Fibroblast of the conjunctiva (primary cell): ENCODE measurements at regions not wholly inside any gene's neighbourhood (a gene's known extent, or its start where the extent isn't known, plus 50 kb on each side); places are given as distances from the start of the nearest gene placed in this dataset.

Source experiments
- DNase-seq: peaks from one replicate; pipeline ENCODE4 v3.0.0-alpha.2; 2010; ENCODE audit warnings: low read depth

DNA sequence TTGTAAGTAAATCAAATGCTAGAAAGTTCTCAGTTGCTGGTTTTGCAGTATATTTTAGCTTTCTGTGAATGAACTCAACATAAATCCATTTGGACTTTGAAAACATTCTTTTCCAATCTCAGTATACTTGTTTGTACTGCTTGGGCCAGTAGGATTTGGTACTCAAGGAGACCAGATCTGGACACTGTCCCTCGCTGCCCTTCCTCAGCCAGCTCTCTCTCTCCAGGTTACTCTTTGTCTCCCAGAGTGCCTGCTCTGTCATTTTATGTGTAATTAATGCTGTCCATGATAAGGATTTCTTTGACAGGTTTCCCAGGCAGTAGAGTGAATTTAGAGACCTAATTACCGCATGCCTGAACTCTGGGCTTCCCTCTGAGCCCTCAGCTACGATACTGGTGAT is 344.6 kb upstream of the SGCD start:
- DNase-seq: no peak

DNA sequence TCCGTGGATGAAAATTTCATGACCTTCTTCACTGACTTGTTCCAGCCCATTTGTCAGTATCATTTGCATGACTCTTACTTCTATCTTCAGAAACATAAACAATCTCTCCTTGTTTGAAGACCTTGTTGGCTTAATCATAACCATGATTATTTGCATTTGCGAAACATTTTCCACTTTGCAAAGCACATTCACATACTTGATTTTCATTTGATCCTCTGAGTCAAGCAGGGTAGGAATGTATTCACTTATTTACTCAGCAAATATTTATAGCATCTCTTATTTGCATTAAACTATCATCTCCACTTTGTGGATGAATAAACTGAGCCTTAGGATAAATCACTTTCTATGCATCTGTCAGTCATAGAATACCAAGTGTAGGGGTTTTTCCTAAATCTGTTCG is 343.0 kb upstream of the SGCD start:
- DNase-seq: no peak

DNA sequence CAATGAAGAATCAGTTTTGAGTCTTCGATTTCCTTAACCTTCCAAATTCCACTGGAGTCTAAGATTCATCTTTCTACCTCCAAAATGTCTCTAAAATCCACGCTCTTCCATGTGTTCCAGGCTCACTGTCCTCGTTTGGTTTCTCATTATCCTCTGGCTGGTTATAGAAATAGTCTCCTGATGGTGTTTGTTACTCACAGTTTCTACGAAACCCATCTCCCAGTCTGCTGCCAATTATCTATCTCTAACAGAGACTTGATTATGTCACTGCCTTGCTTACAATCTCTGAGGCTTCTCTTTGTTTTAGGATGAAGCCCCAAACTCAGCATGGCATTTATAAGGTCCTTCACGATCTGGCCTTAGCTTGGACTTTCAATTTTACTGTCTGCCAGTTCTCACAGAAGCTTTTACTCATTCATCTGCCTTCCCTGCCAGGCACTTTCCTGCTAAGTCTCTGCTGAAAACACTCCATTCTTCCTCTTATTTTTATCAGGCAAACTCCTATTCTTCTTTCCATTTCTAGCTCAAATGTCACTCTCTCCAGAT is 339.6 kb upstream of the SGCD start:
- no peak for DNase-seq

DNA sequence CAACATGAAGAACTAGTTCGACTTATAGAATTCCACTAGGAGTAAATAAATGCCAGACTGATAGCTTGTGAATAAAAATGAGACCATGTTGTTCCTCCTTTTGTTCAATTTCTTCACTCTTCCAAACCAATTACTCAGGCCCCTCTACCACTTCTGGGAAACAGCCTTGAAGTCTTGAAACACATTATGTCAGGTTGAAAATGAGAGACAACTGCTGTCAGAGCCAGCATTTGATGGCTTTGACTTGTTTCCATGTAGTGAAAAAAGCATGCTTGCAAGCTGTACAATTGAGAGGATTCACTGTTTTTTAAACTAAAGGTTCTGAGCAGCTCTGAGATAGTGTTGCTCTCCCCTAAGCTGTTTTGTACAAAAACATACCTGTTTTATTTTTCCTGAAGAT is 337.1 kb upstream of the SGCD start:
- DNase-seq: no peak

DNA sequence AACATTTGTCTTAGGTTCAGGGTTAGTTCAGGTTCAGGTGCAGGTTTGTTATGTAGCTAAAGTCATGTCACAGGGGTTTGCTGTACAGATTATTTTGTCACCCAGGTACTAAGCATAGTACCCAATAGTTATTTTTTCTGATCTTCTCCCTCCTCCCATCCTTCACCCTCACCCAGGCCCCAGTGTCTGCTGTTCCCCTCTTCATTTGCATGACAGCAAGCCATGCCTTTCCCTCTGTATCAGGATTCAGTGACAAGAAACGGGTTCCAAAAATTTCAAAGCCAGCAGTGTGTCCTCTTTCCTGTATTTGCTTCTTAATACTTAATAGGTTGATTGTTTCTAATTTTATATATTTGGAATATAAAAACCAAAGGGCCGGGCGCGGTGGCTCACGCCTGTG is 330.8 kb upstream of the SGCD start:
- DNase-seq: no peak

DNA sequence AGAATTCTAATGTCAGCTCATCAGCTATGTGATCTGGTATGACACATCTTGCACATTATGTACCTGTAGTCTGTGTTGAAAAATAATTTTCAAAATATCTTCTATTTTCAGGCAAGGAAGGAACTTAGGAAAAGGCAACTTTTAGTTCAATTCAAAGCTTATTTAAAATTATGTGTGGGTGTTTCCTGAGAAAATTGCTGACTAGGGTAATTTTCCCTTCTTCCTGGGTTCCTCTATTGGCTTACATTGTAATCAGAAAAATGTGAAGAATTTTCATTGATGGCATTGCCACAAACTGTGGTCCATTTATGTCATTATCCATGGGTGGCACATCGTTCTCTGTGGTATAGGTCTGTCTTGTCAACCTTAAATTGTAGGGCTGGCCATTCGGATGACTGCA is 328.7 kb upstream of the SGCD start:
- DNase-seq: no peak

DNA sequence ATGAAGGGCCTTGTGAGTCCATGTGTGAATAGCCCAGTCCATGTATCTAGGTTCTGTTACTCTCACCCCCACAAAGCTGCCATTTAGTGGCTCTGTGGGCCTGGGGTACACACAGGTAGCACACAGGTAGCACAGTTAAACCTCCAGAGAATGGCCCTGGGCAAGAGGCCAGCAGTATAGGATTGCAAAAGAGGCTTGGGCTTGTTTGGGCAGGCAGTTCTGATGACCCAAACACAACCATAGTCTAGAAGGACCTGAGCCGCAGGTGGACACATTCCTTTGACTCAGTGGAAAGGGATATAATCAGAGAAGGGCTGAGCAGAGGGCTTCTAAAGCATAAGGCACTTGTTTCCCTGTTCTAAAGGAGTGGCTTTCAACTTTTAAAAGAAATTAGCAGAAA is 326.8 kb upstream of the SGCD start:
- no peak for DNase-seq

DNA sequence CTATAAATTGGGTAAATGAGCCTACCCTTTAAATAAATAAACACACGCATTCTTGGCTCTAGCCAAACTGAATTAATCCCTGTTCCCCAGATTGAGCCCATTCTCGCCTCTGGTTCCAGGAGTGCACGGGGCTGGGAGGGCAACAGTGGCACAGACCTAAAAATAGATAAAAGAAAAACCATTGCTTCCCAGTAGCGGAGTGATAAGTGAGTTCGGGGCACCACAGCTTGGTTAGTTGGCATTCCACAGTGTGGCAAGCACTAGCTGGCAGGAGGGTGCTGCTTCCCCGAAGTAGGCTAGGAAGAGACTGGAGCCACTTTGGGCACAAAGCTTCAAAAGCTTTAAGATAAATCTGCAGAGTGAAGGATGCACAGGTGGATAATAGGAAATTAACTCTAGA is 322.2 kb upstream of the SGCD start:
- no peak for DNase-seq

DNA sequence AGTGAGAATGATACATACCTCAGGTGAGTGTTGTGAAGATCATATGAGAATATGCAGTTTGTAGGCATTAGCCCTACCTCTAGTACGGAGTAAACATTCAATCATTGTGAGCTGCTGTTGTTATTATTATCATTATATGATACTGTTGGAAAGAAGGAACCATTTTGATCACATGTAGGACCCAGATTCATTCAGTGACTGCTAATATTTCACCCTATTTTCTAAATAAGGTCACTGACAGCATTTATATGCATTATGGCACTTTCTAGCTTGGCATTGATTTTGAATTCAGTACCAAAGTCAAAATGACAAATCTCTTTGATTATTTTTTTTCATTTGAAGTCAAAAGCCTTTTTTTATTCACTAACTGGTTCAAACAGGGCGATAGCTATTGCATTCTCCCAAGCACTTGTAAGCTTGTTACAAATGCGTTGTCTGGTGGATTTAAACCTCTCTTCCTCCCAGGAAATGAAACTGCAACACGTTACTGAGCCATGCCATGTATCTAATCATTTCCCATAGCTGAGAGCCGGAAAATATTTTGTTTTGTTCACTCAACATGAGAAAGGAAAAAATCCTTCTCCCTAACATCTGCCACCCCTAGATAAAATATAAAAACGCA is 320.8 kb upstream of the SGCD start:
- DNase-seq: no peak

DNA sequence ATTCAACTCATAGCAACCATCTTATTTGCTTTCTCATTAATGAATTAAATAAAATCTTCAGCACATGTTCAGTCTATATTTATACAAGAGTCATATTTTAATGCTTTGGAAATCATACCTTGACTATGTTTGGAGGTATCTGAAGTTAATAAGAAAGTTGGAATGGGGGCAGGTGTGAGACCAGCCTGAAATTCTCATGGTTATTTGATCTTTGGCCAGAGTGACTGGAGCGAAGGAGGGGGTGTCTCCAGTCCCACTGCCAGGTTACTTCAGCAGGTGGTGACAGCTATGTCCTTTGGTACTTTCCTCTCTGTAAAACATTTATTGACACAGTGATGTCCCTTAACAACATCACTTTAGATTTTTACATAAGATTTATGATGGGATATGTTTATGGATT is 318.1 kb upstream of the SGCD start:
- no peak for DNase-seq

DNA sequence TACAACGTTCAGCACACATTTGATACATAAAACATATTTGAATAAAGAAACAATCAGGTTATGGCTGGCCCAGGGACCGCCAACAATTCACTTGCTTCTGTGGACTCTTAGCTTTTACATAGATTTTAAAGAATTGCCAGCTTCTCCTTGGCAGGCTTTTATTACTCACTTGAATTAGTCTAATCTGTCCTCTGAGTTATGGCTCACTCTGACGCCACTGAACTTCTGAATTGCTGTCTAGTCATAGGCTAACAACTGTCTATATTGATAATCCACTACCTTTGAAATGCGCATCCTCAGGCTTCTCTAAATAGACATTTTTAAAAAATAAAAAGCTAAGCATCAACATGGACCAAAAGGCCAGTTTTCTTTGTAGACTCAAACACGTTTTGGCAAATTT is 317.4 kb upstream of the SGCD start:
- no peak for DNase-seq

DNA sequence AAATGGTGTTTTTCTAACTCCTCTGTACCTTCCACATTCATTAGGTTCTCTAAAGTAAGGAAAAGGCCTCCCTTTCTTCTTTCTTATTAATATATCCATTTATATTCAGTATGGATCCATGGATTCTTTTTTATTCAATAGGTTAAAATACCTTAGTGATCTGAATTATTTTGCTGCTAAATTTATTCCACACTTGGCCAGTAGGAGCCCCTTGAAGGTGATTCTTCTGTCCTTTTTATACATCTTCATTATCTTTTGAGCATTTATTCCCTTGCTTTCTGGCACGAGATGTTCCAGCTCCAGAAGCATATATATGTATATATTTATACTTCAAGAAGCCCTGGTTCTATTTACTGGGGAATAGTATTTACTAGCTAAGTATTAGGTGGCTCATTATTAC is 311.8 kb upstream of the SGCD start:
- no peak for DNase-seq

DNA sequence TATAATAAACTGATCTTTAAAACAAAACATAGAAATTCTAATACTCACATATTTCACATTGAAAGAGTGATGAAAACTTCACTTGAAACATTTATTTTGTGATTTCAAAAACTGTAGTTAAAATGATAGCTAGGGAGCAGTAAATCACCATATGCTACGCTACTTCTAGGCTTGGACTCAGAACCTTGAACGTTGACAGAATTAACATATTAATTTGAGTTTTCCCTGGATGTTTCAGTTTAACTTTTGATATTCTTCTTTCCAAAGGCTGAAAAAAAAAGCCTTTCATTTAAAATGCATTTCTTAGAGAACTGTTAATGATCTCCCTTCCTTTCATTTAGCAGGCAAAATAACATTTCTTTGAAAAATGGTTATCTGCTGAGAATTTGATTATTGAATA is 307.8 kb upstream of the SGCD start:
- DNase-seq: no peak

DNA sequence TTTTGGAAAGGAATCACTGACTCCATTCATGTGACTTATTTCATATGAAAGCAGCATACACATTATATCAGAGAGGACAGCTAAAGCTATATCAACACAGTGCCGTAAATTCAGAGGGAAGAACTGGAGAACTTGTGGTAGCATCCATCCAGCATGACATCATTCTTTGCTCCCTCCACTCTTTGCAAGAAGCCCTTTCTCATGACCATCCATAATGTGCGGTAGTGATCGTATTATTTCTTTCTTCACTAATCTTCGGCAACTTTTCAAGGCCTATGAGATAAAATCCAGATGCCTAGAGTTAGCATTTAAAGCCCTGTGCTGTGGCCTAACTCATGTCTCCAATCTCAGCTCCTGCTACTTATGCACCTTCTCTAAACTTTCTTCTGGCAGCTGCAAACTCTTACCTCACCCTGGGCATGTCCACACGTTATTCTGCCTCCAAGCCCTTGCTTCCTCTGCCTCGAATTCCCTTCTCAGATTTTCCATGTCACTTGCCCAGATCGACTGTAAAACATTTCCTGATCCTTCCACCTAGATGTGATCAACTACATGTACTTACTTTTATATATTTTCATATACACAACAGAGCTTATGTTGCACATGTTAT is 307.3 kb upstream of the SGCD start:
- DNase-seq: no peak

DNA sequence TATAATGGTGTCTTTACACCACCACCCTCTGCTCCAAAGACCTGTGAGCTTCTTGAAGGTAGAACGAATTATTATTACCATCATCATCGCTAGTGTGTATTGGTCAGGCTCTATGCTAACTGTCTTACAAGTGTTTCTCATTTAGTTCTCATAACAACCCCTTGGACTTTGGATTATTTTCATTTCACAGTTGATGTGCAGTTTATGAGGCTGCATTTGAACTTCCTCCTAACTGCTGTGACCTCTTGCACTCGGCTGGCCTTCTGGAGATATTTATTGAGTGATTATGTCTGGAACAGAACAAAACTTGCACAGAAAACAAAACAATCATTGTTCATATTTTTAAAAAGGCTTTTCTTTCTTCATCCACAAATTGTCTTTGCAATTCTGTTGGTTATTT is 306.3 kb upstream of the SGCD start:
- DNase-seq: no peak

DNA sequence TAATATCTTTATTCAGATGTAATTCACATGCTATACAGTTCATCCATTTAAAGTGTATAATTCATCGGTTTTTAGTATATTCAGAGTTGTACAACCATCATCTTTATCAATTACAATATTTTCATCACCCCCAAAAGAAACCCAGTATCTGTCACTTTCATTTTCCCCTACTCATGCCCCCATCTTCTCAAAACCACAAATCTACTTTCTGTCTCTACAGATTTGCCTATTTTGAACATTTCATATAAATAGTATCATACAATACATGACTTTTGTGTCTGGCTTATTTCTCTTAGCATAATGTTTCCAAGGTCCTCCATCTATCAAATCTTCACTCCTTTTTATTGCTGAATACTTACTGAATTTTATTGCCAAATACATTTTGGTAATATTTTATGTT is 305.1 kb upstream of the SGCD start:
- no peak for DNase-seq

DNA sequence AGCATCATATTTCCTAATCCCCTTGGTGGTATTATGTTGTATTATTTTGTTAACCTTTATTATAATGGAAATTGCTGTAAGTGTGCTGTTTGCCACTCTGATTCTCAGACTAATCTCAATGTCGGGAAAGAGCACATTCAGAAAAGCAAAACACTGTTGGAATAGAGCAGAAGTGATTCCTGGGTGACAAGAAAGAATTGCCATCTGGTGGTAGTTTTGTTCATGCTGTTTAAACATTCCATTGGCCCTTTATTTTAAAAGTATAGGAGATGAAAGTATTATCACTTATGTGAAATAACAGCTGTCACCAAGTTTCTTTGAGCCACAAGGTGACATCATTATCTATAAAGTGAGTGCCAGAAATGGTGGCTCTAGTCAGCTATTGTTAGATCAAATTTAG is 301.3 kb upstream of the SGCD start:
- no peak for DNase-seq

DNA sequence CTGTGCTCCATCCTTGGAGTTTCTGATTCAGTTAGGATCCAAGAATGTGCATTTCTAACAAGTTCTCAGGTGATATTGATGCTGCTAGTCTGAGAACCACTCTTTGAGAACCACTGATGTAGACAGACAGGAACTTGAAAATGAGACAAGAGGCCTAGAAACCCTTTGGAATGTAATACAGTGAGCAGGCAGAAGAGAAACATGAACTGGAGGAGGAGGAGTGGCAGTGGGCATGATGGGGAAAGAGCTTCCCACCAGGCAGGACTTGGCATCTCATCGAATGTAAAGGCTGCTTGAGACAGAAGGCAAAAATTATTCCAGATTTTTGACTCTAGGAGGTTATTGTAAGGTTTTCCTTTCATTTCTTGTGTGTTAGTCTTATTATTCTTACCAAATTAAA is 295.8 kb upstream of the SGCD start:
- DNase-seq: no peak

DNA sequence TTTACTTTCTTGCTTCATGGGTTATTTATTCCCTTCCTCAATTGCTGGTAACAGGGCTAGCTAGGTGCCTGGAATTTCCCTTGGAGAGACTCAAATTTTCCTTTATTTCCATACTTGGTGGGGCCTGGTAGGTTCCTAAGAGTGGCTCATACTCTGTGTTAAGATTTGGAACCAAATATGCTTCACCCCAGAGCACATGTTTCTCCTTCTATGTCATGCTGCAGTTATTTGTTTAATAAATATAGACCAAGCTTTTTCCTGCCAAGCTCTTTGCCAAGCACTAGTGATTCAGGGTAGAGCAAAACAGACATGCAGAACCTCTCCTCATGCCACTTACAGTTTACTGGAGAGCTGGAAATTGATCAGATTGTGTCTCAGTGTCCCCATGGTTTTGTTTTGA is 290.3 kb upstream of the SGCD start:
- no peak for DNase-seq

DNA sequence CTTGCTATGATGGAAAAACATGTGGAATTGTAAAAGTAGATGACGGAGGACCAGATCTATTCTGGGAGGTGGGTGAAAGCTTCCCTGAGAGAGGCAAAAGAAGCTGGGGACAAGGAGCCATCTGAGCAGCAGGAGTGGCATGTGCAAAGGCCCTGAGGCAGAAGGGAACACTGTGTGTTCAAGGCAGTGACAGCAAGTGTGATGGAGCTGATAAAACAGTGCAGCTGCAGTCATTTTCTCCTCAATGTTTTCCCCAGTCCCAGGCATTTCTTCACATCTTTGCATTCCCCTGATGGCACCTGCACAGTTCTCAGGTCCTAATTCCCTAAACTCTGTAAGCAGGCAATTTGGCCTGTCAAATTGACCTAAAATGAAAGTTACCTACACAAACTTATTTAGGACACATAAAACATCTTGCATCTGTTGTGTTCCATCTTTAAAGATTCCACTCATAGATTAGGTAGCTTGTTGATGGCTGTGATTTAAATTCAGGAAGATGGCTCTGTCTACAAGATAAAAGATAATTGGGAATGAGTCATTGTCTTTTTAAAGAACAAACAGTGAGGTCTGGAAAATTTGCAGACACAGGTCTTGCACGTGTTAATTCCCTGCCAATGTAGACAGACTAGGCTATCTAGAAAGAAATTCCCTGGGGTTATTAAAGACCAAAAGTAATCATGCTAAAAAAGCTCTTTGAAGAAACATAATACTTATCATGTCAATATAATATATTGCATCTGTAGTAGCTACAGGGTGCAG is 289.6 kb upstream of the SGCD start:
- DNase-seq: no peak

DNA sequence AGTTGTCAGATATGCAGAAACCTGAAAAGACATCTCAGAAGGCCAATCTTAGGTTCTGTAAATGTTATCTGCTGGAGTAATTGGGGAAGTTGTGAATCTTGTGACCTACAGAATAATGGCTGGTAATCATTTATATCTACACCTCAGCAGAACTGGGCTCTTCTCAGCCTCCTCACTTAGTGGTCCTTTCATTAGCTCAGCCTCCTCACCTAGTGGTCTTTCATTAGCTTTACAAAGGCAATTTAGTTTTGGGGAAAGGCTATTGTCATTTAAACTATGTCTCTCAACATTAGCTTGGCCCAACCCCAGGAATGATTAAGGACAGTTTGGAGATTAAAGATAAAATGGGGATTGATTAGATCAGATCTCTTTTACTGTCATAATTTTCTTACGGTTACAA is 284.2 kb upstream of the SGCD start:
- DNase-seq: no peak

DNA sequence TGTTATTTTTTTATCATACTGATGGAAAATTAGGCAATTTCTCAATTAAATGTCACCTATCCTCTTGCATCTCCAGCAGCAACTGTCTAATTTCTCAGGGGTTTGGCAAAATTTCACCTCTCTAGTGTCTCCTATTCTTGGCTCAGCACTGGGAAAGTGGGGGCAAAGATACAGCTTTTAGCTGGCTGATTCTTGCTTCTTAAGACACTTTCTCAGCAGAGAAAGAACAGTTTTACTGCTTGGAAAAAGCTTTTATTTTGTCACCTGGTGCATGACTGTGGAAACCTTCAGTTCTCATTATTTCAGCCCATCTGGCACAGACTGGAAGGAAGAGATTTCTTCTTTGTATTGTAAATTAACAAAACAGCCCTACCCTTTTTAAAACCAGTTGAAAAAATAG is 283.6 kb upstream of the SGCD start:
- DNase-seq: no peak

DNA sequence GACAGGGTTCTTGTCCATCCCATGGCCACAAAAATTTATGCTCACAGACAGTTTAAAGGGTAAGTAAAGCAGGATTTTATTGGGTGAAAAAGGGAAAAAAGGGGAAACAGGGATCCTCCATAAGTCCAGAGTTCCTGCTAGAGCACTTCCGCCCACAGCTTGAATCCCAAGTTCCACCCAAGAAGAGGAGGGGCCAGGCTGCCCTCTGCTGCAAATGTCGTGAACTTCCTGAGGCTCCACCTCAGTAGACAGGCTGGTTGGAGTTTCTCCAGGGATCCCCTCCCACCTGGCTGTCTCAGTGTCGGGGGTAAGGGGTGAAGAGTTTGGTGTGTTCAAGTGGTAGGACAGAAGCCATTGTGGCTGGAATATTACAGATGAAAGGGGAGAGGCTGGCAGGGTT is 275.0 kb upstream of the SGCD start:
- no peak for DNase-seq

DNA sequence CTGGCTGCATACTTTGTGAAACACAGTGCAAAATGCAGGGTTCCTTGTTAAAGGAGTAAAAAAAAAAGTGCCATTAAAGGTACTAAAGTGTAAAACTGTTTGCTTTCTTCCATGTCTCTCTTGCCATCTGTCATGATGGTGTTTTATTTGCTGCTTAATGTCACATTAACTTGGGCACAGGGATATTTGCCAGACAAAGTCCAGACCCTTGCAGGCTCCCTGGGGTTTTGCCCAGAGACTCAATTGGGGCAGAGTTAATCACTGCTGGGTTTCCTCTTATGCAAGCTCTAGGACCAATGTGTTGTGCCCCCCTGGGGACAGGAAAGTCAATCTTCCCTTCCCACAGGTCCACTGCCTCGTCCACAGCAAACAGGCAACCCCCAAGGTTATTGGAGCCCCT is 274.3 kb upstream of the SGCD start:
- no peak for DNase-seq
